D721Med (cell line): ENCODE measurements at regions not wholly inside any gene's neighbourhood (a gene's known extent, or its start where the extent isn't known, plus 50 kb on each side); places are given as distances from the start of the nearest gene placed in this dataset.
"Not testable (repeated sequence)": the region's sequence is repeated elsewhere in the genome, so short reads cannot be mapped to it uniquely, and the experiment has no call there.

Source experiments
- DNase-seq: peaks from one replicate; pipeline ENCODE4 v3.0.0; 2011; ENCODE audit warnings: low spot score; ENCODE audit not compliant: insufficient read length
- FAIRE-seq: peaks from 2 replicates; lab custom pipeline; 2011; peaks lifted over from hg19 to GRCh38; lab: Jason Lieb, UNC
- CTCF ChIP-seq: IDR thresholded peaks from 2 replicates; pipeline ENCODE4 v1.5.1; 2012; ENCODE audit warnings: mild to moderate bottlenecking, control low read depth; ENCODE audit not compliant: insufficient read depth; ENCODE audit errors: missing control alignments

- no peak for TF ChIP-seq CTCF
- no peak for FAIRE-seq
Observed at GRCh38 chr6:144632266-144632665, 347.1 kb downstream of the UTRN start.

GRCh38 chr6:144633886-144634285, 348.8 kb downstream of the UTRN start:
- no peak for FAIRE-seq
- TF ChIP-seq CTCF = no peak
- DNase-seq = no peak

More at GRCh38 chr6:144632266-144632665, 347.1 kb downstream of the UTRN start:
- no peak for DNase-seq

- TF ChIP-seq CTCF = no peak
- DNase-seq (no peak), FAIRE-seq (no peak)
Observed at GRCh38 chr6:144634371-144634770, 349.2 kb downstream of the UTRN start.

- TF ChIP-seq CTCF = no peak
- FAIRE-seq = no peak
- no peak for DNase-seq
Observed at GRCh38 chr6:144635051-144635450, 349.9 kb downstream of the UTRN start.

- not testable (repeated sequence) for DNase-seq, FAIRE-seq
Observed at GRCh38 chr6:144636025-144636424, 350.9 kb downstream of the UTRN start.

- DNase-seq = no peak
- no peak for FAIRE-seq
- no peak for TF ChIP-seq CTCF
Observed at GRCh38 chr6:144637541-144637940, 352.4 kb downstream of the UTRN start.

- DNase-seq (no peak), FAIRE-seq (no peak)
- TF ChIP-seq CTCF = no peak
Observed at GRCh38 chr6:144639654-144640053, 354.5 kb downstream of the UTRN start.

- no peak for TF ChIP-seq CTCF
- no peak for FAIRE-seq
- DNase-seq = no peak
Observed at GRCh38 chr6:144641286-144641685, 356.2 kb downstream of the UTRN start.
